ENCODE measurements at regions not wholly inside any gene's neighbourhood (a gene's known extent, or its start where the extent isn't known, plus 50 kb on each side); places are given as distances from the start of the nearest gene placed in this dataset.

GRCh38 chr12:19957308-19958125, 410.8 kb upstream of the PDE3A start:
- ChIA-PET CTCF (interaction anchor here (0.7 kb wide), 1 partner anchor 267 kb away, joined by 3 read pairs; no protein-coding TSS in a partner anchor), POLR2A (no interaction called here)
- intact Hi-C loops (cut with DNase I, micrococcal nuclease): no loop called here
- DNase-seq (no peak), ATAC-seq (no peak)
- Mint-ChIP-seq H3K4me3 (no peak overlapping the region), H3K4me1 (no peaks in the 10 kb centered on the region), H3K9me3 (ENCODE audit: low read depth) (no peaks in the 10 kb centered on the region), H3K27me3 (peaks cover 2% of the 10 kb centered on the region), H3K36me3 (ENCODE audit: low read depth) (no peaks in the 10 kb centered on the region), H3K27ac (no peak overlapping the region)

DNA sequence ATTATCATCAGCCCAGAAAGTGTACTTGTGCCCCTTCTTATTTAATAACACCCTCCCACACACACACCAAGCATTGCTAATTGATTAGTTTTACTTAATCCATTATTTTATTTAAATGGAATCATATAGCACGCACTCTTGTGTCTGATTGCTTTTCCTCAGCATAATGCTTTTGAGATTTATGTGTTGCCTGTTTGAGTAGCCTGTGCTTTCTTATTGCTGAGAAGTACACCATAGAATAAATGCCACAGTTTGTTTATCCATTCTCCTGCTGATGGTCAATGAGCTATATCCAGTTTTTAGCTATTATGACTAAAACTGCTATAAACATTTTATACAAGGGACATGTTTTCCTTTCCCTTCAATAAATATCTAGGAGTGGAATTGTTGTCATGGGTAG, 409.9 kb upstream of the PDE3A start:
- ChIA-PET POLR2A (no interaction called here), CTCF (no interaction called here)
- H3K4me1 Mint-ChIP-seq: no peaks in the 10 kb centered on the region
- ATAC-seq (no peak), DNase-seq (no peak)
- H3K27ac Mint-ChIP-seq: no peak overlapping the region
- no peaks in the 10 kb centered on the region for H3K9me3 Mint-ChIP-seq (ENCODE audit: low read depth)
- no peaks in the 10 kb centered on the region for H3K36me3 Mint-ChIP-seq (ENCODE audit: low read depth)
- intact Hi-C loops (cut with DNase I, micrococcal nuclease): no loop called here
- H3K4me3 Mint-ChIP-seq: no peak overlapping the region
- no peaks in the 10 kb centered on the region for H3K27me3 Mint-ChIP-seq

DNA sequence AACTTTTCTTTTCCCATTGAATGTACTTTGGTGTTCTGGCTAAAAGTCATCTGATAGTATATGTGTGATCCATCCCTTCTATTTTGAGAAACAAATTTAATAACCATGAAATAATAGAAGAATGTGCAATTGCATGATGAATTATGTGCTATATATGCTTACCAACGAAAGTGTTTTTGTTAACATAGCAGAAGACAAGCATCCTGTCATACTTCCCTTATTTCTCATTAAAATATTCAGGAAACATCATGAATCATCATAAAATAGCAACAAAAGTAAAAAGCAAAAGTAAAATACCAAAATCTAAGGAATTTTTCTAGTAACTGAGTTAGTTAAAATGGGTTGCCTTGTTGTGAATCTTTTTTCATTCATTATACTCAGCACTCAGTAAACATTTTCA, 409.0 kb upstream of the PDE3A start:
- no peaks in the 10 kb centered on the region for H3K4me1 Mint-ChIP-seq
- H3K27ac Mint-ChIP-seq: no peak overlapping the region
- ChIA-PET POLR2A (no interaction called here), CTCF (no interaction called here)
- H3K9me3 Mint-ChIP-seq (ENCODE audit: low read depth): no peaks in the 10 kb centered on the region
- intact Hi-C loops (cut with DNase I, micrococcal nuclease): no loop called here
- H3K36me3 Mint-ChIP-seq (ENCODE audit: low read depth): no peaks in the 10 kb centered on the region
- H3K27me3 Mint-ChIP-seq: no peaks in the 10 kb centered on the region
- ATAC-seq (no peak), DNase-seq (no peak)
- no peak overlapping the region for H3K4me3 Mint-ChIP-seq

DNA sequence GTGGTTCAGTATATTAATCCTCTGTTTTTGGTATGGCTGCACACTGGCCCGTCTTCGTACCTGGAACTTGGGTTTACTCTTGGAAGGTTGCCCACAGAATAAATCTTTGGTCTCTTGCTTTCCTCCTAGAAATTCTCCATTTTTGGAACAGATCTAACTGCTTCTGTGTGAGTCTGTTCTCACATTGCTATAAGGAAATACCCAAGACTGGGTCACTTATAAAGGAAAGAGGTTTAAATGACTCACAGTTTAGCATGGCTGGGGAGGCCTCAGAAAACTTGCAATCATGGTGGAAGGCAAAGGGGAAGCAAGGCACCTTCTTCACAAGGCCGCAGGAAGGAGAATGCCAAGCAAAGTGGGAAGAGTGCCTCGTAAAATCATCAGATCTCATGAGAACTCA, 407.8 kb upstream of the PDE3A start:
- Mint-ChIP-seq H3K27ac (no peak overlapping the region), H3K36me3 (ENCODE audit: low read depth) (no peaks in the 10 kb centered on the region), H3K9me3 (ENCODE audit: low read depth) (no peaks in the 10 kb centered on the region), H3K4me3 (no peak overlapping the region), H3K27me3 (no peaks in the 10 kb centered on the region), H3K4me1 (no peaks in the 10 kb centered on the region)
- ChIA-PET CTCF (no interaction called here), POLR2A (no interaction called here)
- intact Hi-C loops (cut with DNase I, micrococcal nuclease): no loop called here
- ATAC-seq: no peak
- no peak for DNase-seq

- Mint-ChIP-seq H3K27ac (no peak overlapping the region), H3K9me3 (ENCODE audit: low read depth) (no peaks in the 10 kb centered on the region), H3K4me3 (no peak overlapping the region), H3K27me3 (no peaks in the 10 kb centered on the region), H3K36me3 (ENCODE audit: low read depth) (no peaks in the 10 kb centered on the region), H3K4me1 (no peaks in the 10 kb centered on the region)
- CTCF ChIA-PET: no interaction called here
- POLR2A ChIA-PET: no interaction called here
- intact Hi-C loops (cut with DNase I, micrococcal nuclease): no loop called here
- DNase-seq: no peak
- ATAC-seq: no peak
Measured at GRCh38 chr12:19962192-19962591, 406.1 kb upstream of the PDE3A start.

DNA sequence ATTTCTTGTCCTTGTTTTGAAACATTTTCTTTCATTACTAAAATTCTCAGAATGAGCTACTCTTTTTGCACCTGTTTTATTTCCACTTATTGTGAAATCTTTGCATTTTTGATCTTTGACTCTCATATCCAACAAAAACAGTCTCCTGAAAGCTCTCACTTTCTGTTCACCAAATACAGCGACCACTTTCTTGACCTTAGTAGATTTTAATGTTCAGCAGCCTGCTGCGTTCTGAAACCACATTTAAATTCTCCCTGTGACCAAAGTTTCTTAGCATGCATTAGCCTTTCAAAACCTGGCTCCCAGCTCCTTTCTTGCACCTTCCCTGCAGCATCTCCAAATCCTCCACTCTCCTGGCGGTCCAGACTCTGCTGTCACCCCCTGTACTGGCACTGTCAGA, 404.4 kb upstream of the PDE3A start:
- no peaks in the 10 kb centered on the region for H3K9me3 Mint-ChIP-seq (ENCODE audit: low read depth)
- no peaks in the 10 kb centered on the region for H3K36me3 Mint-ChIP-seq (ENCODE audit: low read depth)
- no peak overlapping the region for H3K27ac Mint-ChIP-seq
- H3K4me1 Mint-ChIP-seq: no peaks in the 10 kb centered on the region
- CTCF ChIA-PET: no interaction called here
- no peaks in the 10 kb centered on the region for H3K27me3 Mint-ChIP-seq
- H3K4me3 Mint-ChIP-seq: no peak overlapping the region
- DNase-seq (no peak), ATAC-seq (no peak)
- POLR2A ChIA-PET: interaction anchor here (0.5 kb wide), 1 partner anchor 354 kb away, joined by 3 read pairs; no protein-coding TSS in a partner anchor
- intact Hi-C loops (cut with DNase I, micrococcal nuclease): no loop called here

- H3K9me3 Mint-ChIP-seq (ENCODE audit: low read depth): no peaks in the 10 kb centered on the region
- no peak for DNase-seq
- CTCF ChIA-PET: no interaction called here
- intact Hi-C loops (cut with DNase I, micrococcal nuclease): no loop called here
- no peaks in the 10 kb centered on the region for H3K27me3 Mint-ChIP-seq
- POLR2A ChIA-PET: no interaction called here
- H3K27ac Mint-ChIP-seq: no peak overlapping the region
- no peak for ATAC-seq
- no peaks in the 10 kb centered on the region for H3K36me3 Mint-ChIP-seq (ENCODE audit: low read depth)
- H3K4me1 Mint-ChIP-seq: no peaks in the 10 kb centered on the region
- H3K4me3 Mint-ChIP-seq: no peak overlapping the region
Measured at GRCh38 chr12:19964549-19964948, 403.8 kb upstream of the PDE3A start.

DNA sequence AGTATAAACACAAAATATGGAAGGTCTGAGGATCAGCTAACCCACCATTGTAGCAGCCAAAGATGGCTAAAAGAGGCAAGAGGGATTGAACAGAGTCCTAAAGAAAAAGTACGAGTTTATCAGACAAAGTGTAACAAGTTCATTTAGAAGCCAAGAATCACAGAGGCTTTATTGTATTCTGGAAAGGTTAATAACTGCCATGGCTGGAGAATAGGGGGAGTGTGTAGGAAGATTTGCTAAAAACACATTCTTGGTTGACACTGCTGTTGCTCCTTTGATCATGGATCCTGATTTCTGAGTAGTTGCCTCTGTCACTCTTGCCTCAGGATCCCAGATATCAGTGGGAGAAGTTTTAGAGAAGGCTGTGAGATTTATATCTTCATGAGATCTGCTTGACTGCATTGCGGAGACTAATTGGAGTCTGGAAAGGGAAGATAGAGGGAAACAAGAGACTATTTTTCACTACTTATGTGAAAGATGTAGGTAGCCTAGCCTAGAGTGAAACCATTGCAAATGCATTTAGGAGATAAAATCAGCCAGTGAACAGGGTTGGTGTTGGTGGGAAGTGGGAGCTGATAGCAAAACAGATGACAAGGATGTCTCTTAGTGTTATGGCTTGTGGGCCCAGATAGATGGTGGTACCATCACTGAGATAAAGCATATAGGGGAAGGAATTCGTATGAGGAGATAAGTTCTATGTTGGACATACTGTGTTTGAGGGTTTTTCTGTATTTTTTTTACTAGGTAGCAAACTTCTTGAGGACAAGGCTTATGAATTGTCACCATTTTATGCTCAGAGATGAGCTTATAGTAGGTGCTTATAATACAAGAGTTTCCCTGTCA, 402.9 kb upstream of the PDE3A start:
- ATAC-seq: no peak
- Mint-ChIP-seq H3K27me3 (no peaks in the 10 kb centered on the region), H3K4me1 (no peaks in the 10 kb centered on the region), H3K36me3 (ENCODE audit: low read depth) (no peaks in the 10 kb centered on the region), H3K4me3 (no peak overlapping the region), H3K9me3 (ENCODE audit: low read depth) (no peaks in the 10 kb centered on the region), H3K27ac (no peak overlapping the region)
- POLR2A ChIA-PET: no interaction called here
- intact Hi-C loops (cut with DNase I, micrococcal nuclease): no loop called here
- no peak for DNase-seq
- CTCF ChIA-PET: interaction anchor here (0.7 kb wide), 1 partner anchor 12 kb away, joined by 3 read pairs; no protein-coding TSS in a partner anchor

DNA sequence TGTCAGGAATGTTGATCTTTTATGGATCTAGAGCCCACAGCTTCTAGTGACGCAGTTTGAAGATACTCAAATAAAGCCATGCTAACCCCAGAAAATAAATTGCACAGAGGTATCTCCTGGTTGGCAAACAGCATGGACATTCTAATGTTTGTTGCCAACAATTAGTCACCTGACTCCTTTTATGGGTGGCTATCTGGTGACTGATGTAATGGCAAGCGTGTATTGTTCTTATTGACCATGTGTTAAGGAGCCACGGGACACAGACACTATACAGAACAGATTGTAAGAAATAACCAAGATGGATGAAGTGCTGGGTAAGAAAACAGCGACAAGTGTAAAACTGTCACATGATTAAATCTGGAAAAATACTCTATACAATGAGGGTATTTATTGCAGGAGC, 401.3 kb upstream of the PDE3A start:
- Mint-ChIP-seq H3K36me3 (ENCODE audit: low read depth) (no peaks in the 10 kb centered on the region), H3K4me1 (no peaks in the 10 kb centered on the region), H3K27ac (no peak overlapping the region), H3K9me3 (ENCODE audit: low read depth) (no peaks in the 10 kb centered on the region), H3K4me3 (no peak overlapping the region), H3K27me3 (no peaks in the 10 kb centered on the region)
- ATAC-seq (no peak), DNase-seq (no peak)
- ChIA-PET POLR2A (no interaction called here), CTCF (no interaction called here)
- intact Hi-C loops (cut with DNase I, micrococcal nuclease): no loop called here

GRCh38 chr12:19967431-19967830, 400.9 kb upstream of the PDE3A start:
- H3K27me3 Mint-ChIP-seq: no peaks in the 10 kb centered on the region
- no peaks in the 10 kb centered on the region for H3K9me3 Mint-ChIP-seq (ENCODE audit: low read depth)
- H3K4me3 Mint-ChIP-seq: no peak overlapping the region
- ATAC-seq (no peak), DNase-seq (no peak)
- H3K4me1 Mint-ChIP-seq: no peaks in the 10 kb centered on the region
- no peaks in the 10 kb centered on the region for H3K36me3 Mint-ChIP-seq (ENCODE audit: low read depth)
- intact Hi-C loops (cut with DNase I, micrococcal nuclease): no loop called here
- ChIA-PET POLR2A (no interaction called here), CTCF (no interaction called here)
- H3K27ac Mint-ChIP-seq: no peak overlapping the region

GRCh38 chr12:19970116-19970515, 398.2 kb upstream of the PDE3A start:
- H3K36me3 Mint-ChIP-seq (ENCODE audit: low read depth): no peaks in the 10 kb centered on the region
- ATAC-seq: no peak
- no peak for DNase-seq
- no peak overlapping the region for H3K4me3 Mint-ChIP-seq
- H3K27ac Mint-ChIP-seq: no peak overlapping the region
- no peaks in the 10 kb centered on the region for H3K27me3 Mint-ChIP-seq
- POLR2A ChIA-PET: no interaction called here
- CTCF ChIA-PET: interaction anchor here (1.1 kb wide), 1 partner anchor 18 kb away, joined by 3 read pairs; no protein-coding TSS in a partner anchor
- intact Hi-C loops (cut with DNase I, micrococcal nuclease): no loop called here
- no peaks in the 10 kb centered on the region for H3K9me3 Mint-ChIP-seq (ENCODE audit: low read depth)
- H3K4me1 Mint-ChIP-seq: no peaks in the 10 kb centered on the region

GRCh38 chr12:19970821-19971220, 397.5 kb upstream of the PDE3A start:
- ChIA-PET CTCF (no interaction called here), POLR2A (no interaction called here)
- Mint-ChIP-seq H3K4me3 (no peak overlapping the region), H3K9me3 (ENCODE audit: low read depth) (no peaks in the 10 kb centered on the region), H3K4me1 (no peaks in the 10 kb centered on the region), H3K36me3 (ENCODE audit: low read depth) (no peaks in the 10 kb centered on the region), H3K27me3 (no peaks in the 10 kb centered on the region), H3K27ac (no peak overlapping the region)
- ATAC-seq (no peak), DNase-seq (no peak)
- intact Hi-C loops (cut with DNase I, micrococcal nuclease): no loop called here

Measured in activated CD4-positive, alpha-beta T cell treated with anti-CD3 and anti-CD28 coated beads for 36 hours (primary cell).